Esophagus muscularis mucosa (tissue), 4 donors: ENCODE measurements at regions not wholly inside any gene's neighbourhood (a gene's known extent, or its start where the extent isn't known, plus 50 kb on each side); places are given as distances from the start of the nearest gene placed in this dataset.

ENCODE experiments used
- DNase-seq: peaks from one replicate; pipeline ENCODE4 v3.0.0-alpha.2; 2017; ENCODE audit errors: extremely low spot score
- H3K27ac ChIP-seq, 4 donors: fragments of 200-600 bp; sonication (generic); replicated peaks in 1 of 4; 1 replicate in 3 of 4; 2 replicates in 1 of 4; pipeline ENCODE4 v1.5.1; 2016 to 2019; ENCODE audit warnings: mild to moderate bottlenecking in 1 of 4
- H3K27me3 ChIP-seq, 4 donors: fragments of 200-600 bp; sonication (generic); one replicate each; pipeline versions ENCODE4 v1.5.1 to v1.6.0; 2016 to 2019
- H3K36me3 ChIP-seq, 4 donors: fragments of 200-600 bp; sonication (generic); one replicate each; pipeline ENCODE4 v1.5.1; 2016 to 2019
- H3K4me1 ChIP-seq, 4 donors: fragments of 200-600 bp; sonication (generic); one replicate each; pipeline ENCODE4 v1.5.1; 2016 to 2019
- H3K4me3 ChIP-seq, 4 donors: fragments of 200-600 bp; sonication (generic); 1 replicate in 2 of 4; 2 replicates in 2 of 4; pipeline ENCODE4 v1.5.1; 2016 to 2019; ENCODE audit warnings: mild to moderate bottlenecking in 4 of 4, moderate library complexity in 1 of 4
- H3K9me3 ChIP-seq, 4 donors: fragments of 200-600 bp; sonication (generic); 1 replicate in 3 of 4; 2 replicates in 1 of 4; pipeline ENCODE4 v1.5.1; 2016 to 2019
- EP300 ChIP-seq: sonication (generic); formaldehyde crosslinking; IDR thresholded peaks from one replicate; pipeline ENCODE4 v1.6.1; 2017; ENCODE audit warnings: antibody characterized with exemption
- POLR2A ChIP-seq: fragments of 450-650 bp; IDR thresholded peaks from one replicate; pipeline ENCODE4 v1.6.1; 2017; ENCODE audit warnings: antibody characterized with exemption, moderate library complexity, mild to moderate bottlenecking, low read depth
- POLR2AphosphoS5 ChIP-seq, 2 donors: sonication (generic); formaldehyde crosslinking; IDR thresholded peaks; one replicate each; pipeline ENCODE4 v1.6.1; 2017; ENCODE audit warnings: antibody characterized with exemption in 2 of 2
- WGBS: methylation state at CpG from one replicate; pipeline ENCODE4 v1.1.5; 2018; 5-methylcytosine and 5-hydroxymethylcytosine counted together
- intact Hi-C: fragments of 100-400 bp; cut with DNase I; formaldehyde crosslinking; loops from one replicate; pipeline ENCODE4 v1.15.1; 2023
- TF ChIP-seq, protein P1 (sequence below), 3 experiments: fragments of 200-600 bp in 2 of 3; fragments of 450-650 bp in 1 of 3; sonication (generic) in 2 of 3; IDR thresholded peaks; one replicate each; pipeline ENCODE4 v1.5.1; 2017 to 2019; ENCODE audit warnings: antibody characterized with exemption in 3 of 3, mild to moderate bottlenecking in 2 of 3, moderate library complexity in 1 of 3

DNA sequence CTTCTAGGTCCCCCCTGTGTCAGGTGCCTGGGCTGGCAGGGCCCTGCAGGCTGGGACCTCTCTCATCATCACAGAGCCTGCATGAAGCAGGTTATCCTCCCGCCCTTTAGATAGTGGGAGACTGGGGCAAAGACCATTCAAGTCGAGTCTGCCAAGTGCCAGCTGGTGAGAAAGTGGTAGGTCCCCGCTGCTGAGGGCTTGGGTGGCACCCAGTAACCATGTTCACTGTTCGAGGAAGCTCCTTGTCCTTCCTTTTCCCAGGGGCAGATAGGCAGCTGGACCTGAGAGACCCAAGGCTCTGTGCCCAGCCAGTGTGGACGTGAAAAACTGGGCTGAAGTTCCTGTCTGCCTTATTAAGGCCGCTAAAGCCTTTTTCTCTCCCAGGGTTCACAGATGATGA, 1319.8 kb downstream of the TBC1D22A start:
- Histone ChIP-seq H3K4me3 (no peak overlapping the region), H3K4me1 (no peaks in the 10 kb centered on the region), H3K27me3 (peaks cover 0 to 27% (median 0%) of the 10 kb centered on the region in 4 donors), H3K27ac (no peak overlapping the region), H3K9me3 (no peaks in the 10 kb centered on the region), H3K36me3 (no peaks in the 10 kb centered on the region)
- TF ChIP-seq, protein P1, sequence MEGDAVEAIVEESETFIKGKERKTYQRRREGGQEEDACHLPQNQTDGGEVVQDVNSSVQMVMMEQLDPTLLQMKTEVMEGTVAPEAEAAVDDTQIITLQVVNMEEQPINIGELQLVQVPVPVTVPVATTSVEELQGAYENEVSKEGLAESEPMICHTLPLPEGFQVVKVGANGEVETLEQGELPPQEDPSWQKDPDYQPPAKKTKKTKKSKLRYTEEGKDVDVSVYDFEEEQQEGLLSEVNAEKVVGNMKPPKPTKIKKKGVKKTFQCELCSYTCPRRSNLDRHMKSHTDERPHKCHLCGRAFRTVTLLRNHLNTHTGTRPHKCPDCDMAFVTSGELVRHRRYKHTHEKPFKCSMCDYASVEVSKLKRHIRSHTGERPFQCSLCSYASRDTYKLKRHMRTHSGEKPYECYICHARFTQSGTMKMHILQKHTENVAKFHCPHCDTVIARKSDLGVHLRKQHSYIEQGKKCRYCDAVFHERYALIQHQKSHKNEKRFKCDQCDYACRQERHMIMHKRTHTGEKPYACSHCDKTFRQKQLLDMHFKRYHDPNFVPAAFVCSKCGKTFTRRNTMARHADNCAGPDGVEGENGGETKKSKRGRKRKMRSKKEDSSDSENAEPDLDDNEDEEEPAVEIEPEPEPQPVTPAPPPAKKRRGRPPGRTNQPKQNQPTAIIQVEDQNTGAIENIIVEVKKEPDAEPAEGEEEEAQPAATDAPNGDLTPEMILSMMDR (IDR thresholded peaks at IDR 0.05): no peak
- TF ChIP-seq POLR2A (no peak), EP300 (no peak), POLR2AphosphoS5 (IDR thresholded peaks at IDR 0.05) (no peak)
- 92% methylated on average over 6 of the region's 6 CpGs for whole genome bisulfite sequencing
- no peak for DNase-seq
- intact Hi-C loops: no loop called here

DNA sequence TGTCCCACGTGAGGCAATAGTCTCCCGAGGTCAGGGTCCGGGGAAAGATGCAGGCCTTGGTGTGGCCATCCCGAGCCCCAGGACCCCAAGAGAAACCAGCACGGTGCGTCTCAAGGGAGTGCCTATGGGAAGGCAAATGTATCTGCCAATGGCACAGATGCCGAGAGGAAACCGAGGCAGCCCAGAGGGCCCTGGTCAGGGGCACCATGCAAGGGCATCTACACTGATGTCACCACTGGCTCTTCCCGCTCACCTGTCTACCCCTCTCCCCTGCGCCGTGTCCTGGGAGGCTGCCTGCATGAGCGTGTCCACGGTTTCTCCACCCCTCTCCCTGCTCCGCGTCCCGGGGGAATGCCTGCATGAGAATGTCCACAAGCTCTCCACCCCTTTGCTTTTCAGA, 1318.8 kb downstream of the TBC1D22A start:
- no peak for DNase-seq
- H3K4me3 ChIP-seq: no peak overlapping the region
- 82% methylated on average over 16 of the region's 16 CpGs for WGBS
- no peaks in the 10 kb centered on the region for H3K4me1 ChIP-seq
- no peaks in the 10 kb centered on the region for H3K9me3 ChIP-seq
- intact Hi-C loops: no loop called here
- no peak for TF ChIP-seq EP300
- TF ChIP-seq, protein P1 (IDR thresholded peaks at IDR 0.05): no peak
- no peak for TF ChIP-seq POLR2AphosphoS5 (IDR thresholded peaks at IDR 0.05)
- no peak for TF ChIP-seq POLR2A
- H3K36me3 ChIP-seq: no peaks in the 10 kb centered on the region
- H3K27me3 ChIP-seq: peaks cover 0 to 27% (median 0%) of the 10 kb centered on the region in 4 donors
- H3K27ac ChIP-seq: no peak overlapping the region

DNA sequence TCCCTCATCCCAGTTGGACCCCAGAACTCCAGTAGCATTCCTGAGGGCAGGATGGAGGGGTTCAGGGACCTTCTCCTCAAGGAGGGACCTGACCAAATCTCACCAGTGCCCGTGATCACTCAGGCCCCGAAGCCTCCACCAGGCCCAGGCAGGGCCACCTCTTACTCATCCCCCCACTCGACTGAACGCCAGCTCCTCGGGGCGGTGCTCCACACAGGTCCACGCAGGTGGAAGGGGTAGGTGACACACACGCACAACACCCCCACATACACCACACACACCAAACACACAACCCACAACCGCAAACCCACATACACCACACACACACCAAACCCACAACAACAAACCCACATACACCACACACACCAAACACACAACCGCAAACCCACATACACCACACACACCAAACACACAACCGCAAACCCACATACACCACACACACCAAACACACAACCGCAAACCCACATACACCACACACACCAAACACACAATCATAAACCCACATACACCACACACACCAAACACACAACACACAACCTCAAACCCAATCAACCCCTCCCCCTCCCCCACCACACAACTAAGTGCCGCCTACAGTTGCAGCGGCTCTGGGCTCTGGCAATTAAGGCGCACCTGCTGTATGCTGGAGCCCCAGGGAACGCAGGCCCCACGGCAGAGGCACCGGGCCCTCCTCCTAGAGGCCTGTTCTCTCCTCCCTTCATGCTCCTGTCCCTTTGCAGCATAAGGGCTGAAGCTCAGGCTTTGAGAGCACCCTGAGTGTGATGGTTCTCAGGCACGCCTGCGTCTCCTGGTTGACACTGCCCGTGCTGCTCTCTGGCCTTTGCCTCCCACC, 1318.1 kb downstream of the TBC1D22A start:
- H3K36me3 ChIP-seq: no peaks in the 10 kb centered on the region
- H3K4me1 ChIP-seq: no peaks in the 10 kb centered on the region
- TF ChIP-seq EP300: no peak
- TF ChIP-seq, protein P1 (IDR thresholded peaks at IDR 0.05): no peak
- TF ChIP-seq POLR2AphosphoS5 (IDR thresholded peaks at IDR 0.05): no peak
- no peak overlapping the region for H3K4me3 ChIP-seq
- H3K27ac ChIP-seq: no peak overlapping the region
- no peaks in the 10 kb centered on the region for H3K9me3 ChIP-seq
- intact Hi-C loops: no loop called here
- 87% methylated on average over 17 of the region's 21 CpGs for WGBS
- no peak for DNase-seq
- H3K27me3 ChIP-seq: peaks cover 0 to 24% (median 0%) of the 10 kb centered on the region in 4 donors

DNA sequence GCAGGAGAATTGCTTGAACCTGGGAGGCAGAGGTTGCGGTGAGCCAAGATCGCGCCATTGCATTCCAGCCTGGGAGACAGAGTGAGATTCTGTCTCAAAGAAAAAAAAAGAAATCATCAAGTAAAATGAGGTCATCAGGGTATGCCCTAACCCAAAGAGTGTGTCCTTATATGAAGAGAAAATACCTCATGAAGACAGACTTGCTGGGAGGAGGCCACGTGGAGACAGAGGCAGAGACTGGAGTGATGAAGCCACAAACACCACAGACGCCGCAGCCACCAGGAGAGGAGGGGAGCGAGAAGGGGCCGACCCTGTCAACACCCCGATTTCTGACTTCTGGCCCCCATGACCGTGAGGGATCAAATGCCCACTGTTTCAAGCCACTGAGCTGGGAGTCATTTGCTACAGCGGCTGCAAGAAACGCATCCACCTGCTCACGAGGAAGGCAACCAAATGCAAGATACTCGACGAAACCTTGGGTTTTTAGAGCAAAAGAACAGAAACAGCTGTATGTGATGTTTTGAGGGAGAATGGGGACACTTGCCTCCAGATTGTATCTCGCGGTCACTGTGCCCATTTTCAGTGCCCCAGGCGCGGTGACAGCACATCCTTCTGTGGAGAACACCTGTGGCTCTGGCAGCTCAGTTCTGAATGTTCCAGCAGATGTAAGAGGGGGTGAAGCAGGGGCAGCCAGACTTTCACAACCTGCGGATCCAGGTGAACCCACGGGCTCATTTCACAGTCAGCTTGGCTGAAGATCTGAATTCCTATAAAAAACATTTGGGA, 1317.2 kb downstream of the TBC1D22A start:
- no peak overlapping the region for H3K4me3 ChIP-seq
- no peaks in the 10 kb centered on the region for H3K9me3 ChIP-seq
- WGBS: 82% methylated on average over 14 of the region's 21 CpGs
- H3K27me3 ChIP-seq: peaks cover 0 to 32% (median 0%) of the 10 kb centered on the region in 4 donors
- DNase-seq: no peak
- no peaks in the 10 kb centered on the region for H3K4me1 ChIP-seq
- no peak overlapping the region for H3K27ac ChIP-seq
- intact Hi-C loops: no loop called here
- no peaks in the 10 kb centered on the region for H3K36me3 ChIP-seq
- TF ChIP-seq, protein P1 (IDR thresholded peaks at IDR 0.05): no peak
- TF ChIP-seq POLR2A (no peak), EP300 (no peak), POLR2AphosphoS5 (IDR thresholded peaks at IDR 0.05) (no peak)
